ENCODE measurements at regions not wholly inside any gene's neighbourhood (a gene's known extent, or its start where the extent isn't known, plus 50 kb on each side); places are given as distances from the start of the nearest gene placed in this dataset.

- DNase-seq (ENCODE audit: low read depth) = no peak
- TF ChIP-seq CTCF (conservative IDR thresholded peaks at IDR 0.05; ENCODE audit: control insufficient read depth, insufficient read depth, low read depth, low read length) = no peak
- no peak overlapping the region for H3K4me3 ChIP-seq (ENCODE audit: control insufficient read depth, low read depth, low read length)
Observed at GRCh38 chr5:26054594-26054993, 983.8 kb downstream of the CDH9 start.

GRCh38 chr5:26034813-26035212 is 1003.6 kb downstream of the CDH9 start:
- H3K4me3 ChIP-seq (ENCODE audit: control insufficient read depth, low read depth, low read length) = no peak overlapping the region
- no peak for TF ChIP-seq CTCF (conservative IDR thresholded peaks at IDR 0.05; ENCODE audit: control insufficient read depth, insufficient read depth, low read depth, low read length)
- no peak for DNase-seq (ENCODE audit: low read depth)

GRCh38 chr5:26031481-26031880 is 1006.9 kb downstream of the CDH9 start:
- TF ChIP-seq CTCF (conservative IDR thresholded peaks at IDR 0.05; ENCODE audit: control insufficient read depth, insufficient read depth, low read depth, low read length) = no peak
- H3K4me3 ChIP-seq (ENCODE audit: control insufficient read depth, low read depth, low read length) = no peak overlapping the region
- DNase-seq (ENCODE audit: low read depth) = no peak

GRCh38 chr5:26026044-26026443 is 1012.3 kb downstream of the CDH9 start:
- no peak for DNase-seq (ENCODE audit: low read depth)
- TF ChIP-seq CTCF (conservative IDR thresholded peaks at IDR 0.05; ENCODE audit: control insufficient read depth, insufficient read depth, low read depth, low read length) = no peak
- H3K4me3 ChIP-seq (ENCODE audit: control insufficient read depth, low read depth, low read length) = no peak overlapping the region

- no peak for DNase-seq (ENCODE audit: low read depth)
- TF ChIP-seq CTCF (conservative IDR thresholded peaks at IDR 0.05; ENCODE audit: control insufficient read depth, insufficient read depth, low read depth, low read length) = no peak
- no peak overlapping the region for H3K4me3 ChIP-seq (ENCODE audit: control insufficient read depth, low read depth, low read length)
Observed at GRCh38 chr5:26024774-26025173, 1013.6 kb downstream of the CDH9 start.

- H3K4me3 ChIP-seq (ENCODE audit: control insufficient read depth, low read depth, low read length) = no peak overlapping the region
- DNase-seq (ENCODE audit: low read depth) = no peak
- TF ChIP-seq CTCF (conservative IDR thresholded peaks at IDR 0.05; ENCODE audit: control insufficient read depth, insufficient read depth, low read depth, low read length) = no peak
Observed at GRCh38 chr5:26023361-26023760, 1015.0 kb downstream of the CDH9 start.

GRCh38 chr5:26014206-26014605 is 1024.2 kb downstream of the CDH9 start:
- no peak overlapping the region for H3K4me3 ChIP-seq (ENCODE audit: control insufficient read depth, low read depth, low read length)
- no peak for TF ChIP-seq CTCF (conservative IDR thresholded peaks at IDR 0.05; ENCODE audit: control insufficient read depth, insufficient read depth, low read depth, low read length)
- no peak for DNase-seq (ENCODE audit: low read depth)

All from fibroblast of mammary gland (primary cell).